Endothelial cell of umbilical vein (primary cell): ENCODE measurements at regions not wholly inside any gene's neighbourhood (a gene's known extent, or its start where the extent isn't known, plus 50 kb on each side); places are given as distances from the start of the nearest gene placed in this dataset.

Experiments used
- BruUV-seq: library from RNA; stranded (reverse); fragments of 400-500 nt; replicated peaks from 2 replicates; lab custom pipeline; 2021; lab: Mats Ljungman, UMichigan
- CTCF ChIA-PET: fragments of 300-600, 350-600 bp; sonication (Branson Sonifier 250); formaldehyde crosslinking; loops from one replicate; lab custom pipeline; 2021; ENCODE audit warnings: antibody characterized with exemption, inconsistent platforms; lab: Charles Lee
- POLR2A ChIA-PET: fragments of 300-600, 350-600 bp; sonication (Branson Sonifier 250); formaldehyde crosslinking; loops from one replicate; lab custom pipeline; 2021; ENCODE audit warnings: antibody characterized with exemption, inconsistent platforms; lab: Charles Lee
- DNase-seq: peaks from one replicate; pipeline ENCODE4 v3.0.0-alpha.2; 2011; ENCODE audit warnings: low read depth, low spot score
- FAIRE-seq: peaks from 2 replicates; lab custom pipeline; 2011; peaks lifted over from hg19 to GRCh38; lab: Jason Lieb, UNC
- H2AFZ ChIP-seq: 2 replicates; pipeline ENCODE4 v1.6.0; 2012; ENCODE audit warnings: low read depth, low read length, control low read depth, inconsistent platforms
- H3K27ac ChIP-seq: 2 replicates; pipeline ENCODE4 v1.5.1; 2011; ENCODE audit warnings: low read depth, mild to moderate bottlenecking, control low read depth, low read length, moderate library complexity; ENCODE audit not compliant: insufficient read depth
- H3K27me3 ChIP-seq, 2 experiments: 2 replicates each; pipeline versions ENCODE4 v1.6.0 to v1.6.1; 2011; ENCODE audit warnings: low read length in 2 of 2, mixed read lengths in 1 of 2; ENCODE audit not compliant: control insufficient read depth in 2 of 2, insufficient read depth in 2 of 2
- H3K36me3 ChIP-seq, 2 experiments: 2 replicates in 1 of 2; 3 replicates in 1 of 2; pipeline ENCODE4 v1.5.1; 2011; ENCODE audit warnings: low read length in 2 of 2, mild to moderate bottlenecking in 1 of 2, moderate library complexity in 1 of 2; ENCODE audit not compliant: control insufficient read depth in 2 of 2, insufficient read depth in 2 of 2; ENCODE audit errors: extremely low read depth in 1 of 2
- H3K4me1 ChIP-seq: 3 replicates; pipeline ENCODE4 v1.5.1; 2011; ENCODE audit warnings: mild to moderate bottlenecking, low read length; ENCODE audit not compliant: control insufficient read depth, insufficient read depth; ENCODE audit errors: extremely low read depth
- H3K4me2 ChIP-seq: 2 replicates; pipeline ENCODE4 v1.6.1; 2011; ENCODE audit warnings: low read length, control low read depth, mixed read lengths; ENCODE audit not compliant: insufficient read depth
- H3K4me3 ChIP-seq, 3 experiments: fragments of 200-600 bp in 1 of 3; sonication (generic), shearing (Covaris generic) in 1 of 3; replicated peaks in 1 of 3; 2 replicates each; pipeline ENCODE4 v1.5.1; 2011 to 2016; ENCODE audit warnings: control low read depth in 3 of 3, low read length in 3 of 3, mild to moderate bottlenecking in 2 of 3, inconsistent platforms in 1 of 3, low read depth in 1 of 3, moderate library complexity in 1 of 3; ENCODE audit not compliant: insufficient read depth in 1 of 3
- H3K79me2 ChIP-seq: 2 replicates; pipeline ENCODE4 v1.6.0; 2012; ENCODE audit warnings: low read length, inconsistent platforms; ENCODE audit not compliant: control insufficient read depth, insufficient read depth
- H3K9ac ChIP-seq: replicated peaks from 2 replicates; pipeline ENCODE3; 2011; ENCODE audit warnings: low read length, control low read depth; ENCODE audit not compliant: insufficient read depth; ENCODE audit errors: extremely low read depth
- H3K9me1 ChIP-seq: replicated peaks from 3 replicates; pipeline ENCODE4 v1.6.0; 2011; ENCODE audit warnings: mild to moderate bottlenecking, low read length; ENCODE audit not compliant: control insufficient read depth, insufficient read depth; ENCODE audit errors: extremely low read depth
- H3K9me3 ChIP-seq: replicated peaks from 2 replicates; pipeline ENCODE4 v1.5.1; 2012; ENCODE audit warnings: low read length, inconsistent platforms; ENCODE audit not compliant: control insufficient read depth, insufficient read depth
- H4K20me1 ChIP-seq: replicated peaks from 2 replicates; pipeline ENCODE3; 2011; ENCODE audit warnings: mild to moderate bottlenecking, low read length; ENCODE audit not compliant: control insufficient read depth, insufficient read depth; ENCODE audit errors: extremely low read depth
- CTCF ChIP-seq, 2 donors: IDR thresholded peaks; 1 replicate in 1 of 2; 2 replicates in 1 of 2; pipeline ENCODE4 v1.5.1; 2011; ENCODE audit warnings: low read length in 2 of 2, mild to moderate bottlenecking in 2 of 2, moderate library complexity in 2 of 2, control low read depth in 1 of 2, inconsistent platforms in 1 of 2, low read depth in 1 of 2; ENCODE audit not compliant: insufficient read depth in 1 of 2; ENCODE audit errors: extremely low read depth in 1 of 2
- EZH2 ChIP-seq: IDR thresholded peaks from 2 replicates; pipeline ENCODE4 v1.6.1; 2012; ENCODE audit warnings: borderline replicate concordance, low read depth, mild to moderate bottlenecking, moderate library complexity, low read length, inconsistent platforms; ENCODE audit not compliant: severe bottlenecking
- FOS ChIP-seq: IDR thresholded peaks from 2 replicates; pipeline ENCODE4 v1.6.1; 2011; ENCODE audit warnings: mild to moderate bottlenecking, low read length, moderate library complexity, borderline replicate concordance; ENCODE audit not compliant: insufficient read depth
- GATA2 ChIP-seq: IDR thresholded peaks from 2 replicates; pipeline ENCODE4 v1.7.0; 2011; ENCODE audit warnings: low read depth, mild to moderate bottlenecking, moderate library complexity, mixed read lengths, low read length; ENCODE audit not compliant: insufficient read length, insufficient read depth
- JUN ChIP-seq: IDR thresholded peaks from 2 replicates; pipeline ENCODE4 v1.6.1; 2011; ENCODE audit warnings: borderline replicate concordance, low read depth; ENCODE audit not compliant: insufficient read length, insufficient read depth
- MYC ChIP-seq: IDR thresholded peaks from one replicate; pipeline ENCODE4 v1.6.1; 2011; ENCODE audit warnings: mild to moderate bottlenecking, low read depth, low read length
- POLR2A ChIP-seq: IDR thresholded peaks from 2 replicates; pipeline ENCODE4 v1.6.1; 2012; ENCODE audit warnings: low read depth, mild to moderate bottlenecking, control low read depth, low read length
- POLR2AphosphoS5 ChIP-seq: IDR thresholded peaks from 2 replicates; pipeline ENCODE4 v1.6.1; 2012; ENCODE audit warnings: low read depth, mild to moderate bottlenecking, control low read depth, low read length, moderate library complexity; ENCODE audit not compliant: insufficient read depth
- dilution Hi-C: fragments of 300-500 bp; cut with MboI; formaldehyde crosslinking; loops from one replicate; pipeline ENCODE4 v1.15.0; 2019; ENCODE audit warnings: low sequenced_read_pairs; ENCODE audit not compliant: extremely low pct_ligation_motif_present
- intact Hi-C: fragments of 100-400 bp; cut with micrococcal nuclease; formaldehyde crosslinking; loops from one replicate; pipeline ENCODE4 v1.10.0; 2022
- TF ChIP-seq, protein P1 (sequence below): IDR thresholded peaks from 2 replicates; pipeline ENCODE4 v1.6.1; 2011; ENCODE audit not compliant: insufficient read depth, insufficient read length

DNA sequence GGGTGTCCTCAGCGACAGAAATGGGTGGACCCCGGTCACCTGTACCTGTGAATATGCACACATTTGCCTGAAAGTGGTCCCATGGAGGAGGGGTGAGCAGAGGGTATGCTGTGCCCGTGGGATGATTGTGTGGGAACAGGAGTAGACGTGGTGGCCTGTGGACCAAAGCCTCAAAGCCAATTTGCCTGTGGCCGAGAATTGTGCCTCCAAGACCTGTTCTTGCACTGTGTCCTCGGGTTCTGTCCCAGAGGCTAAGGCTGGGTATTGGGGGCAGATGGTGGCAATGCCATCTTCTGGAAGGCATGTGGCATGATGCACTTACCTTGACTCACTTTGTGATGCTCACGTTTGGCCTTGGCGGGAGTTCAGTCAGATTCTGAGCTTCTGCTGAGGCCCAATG lies 351.0 kb downstream of the TCERG1L start:
- dilution Hi-C loops, result no loop called here
- H3K9me3 ChIP-seq, result peaks cover 5% of the 10 kb centered on the region
- no peaks in the 10 kb centered on the region for H3K79me2 ChIP-seq
- no peaks in the 10 kb centered on the region for H3K4me1 ChIP-seq
- FAIRE-seq (no peak), DNase-seq (no peak)
- no peaks in the 10 kb centered on the region for H3K27me3 ChIP-seq
- H4K20me1 ChIP-seq, result no peaks in the 10 kb centered on the region
- H3K9ac ChIP-seq, result no peak overlapping the region
- no peak overlapping the region for H2AFZ ChIP-seq
- H3K36me3 ChIP-seq, result no peaks in the 10 kb centered on the region
- TF ChIP-seq JUN (no peak), POLR2AphosphoS5 (no peak), CTCF (IDR thresholded peaks at IDR 0.05; ENCODE audit: extremely low read depth in 1 of 2, insufficient read depth in 1 of 2, low read depth in 1 of 2, low read length in 2 of 2) (no peak), POLR2A (no peak), FOS (no peak)
- POLR2A ChIA-PET, result no interaction called here
- no peak overlapping the region for H3K4me3 ChIP-seq
- CTCF ChIA-PET, result no interaction called here
- no peak overlapping the region for H3K4me2 ChIP-seq
- H3K9me1 ChIP-seq, result no peaks in the 10 kb centered on the region
- intact Hi-C loops, result no loop called here
- BruUV-seq, result no TSS peak
- no peak overlapping the region for H3K27ac ChIP-seq

DNA sequence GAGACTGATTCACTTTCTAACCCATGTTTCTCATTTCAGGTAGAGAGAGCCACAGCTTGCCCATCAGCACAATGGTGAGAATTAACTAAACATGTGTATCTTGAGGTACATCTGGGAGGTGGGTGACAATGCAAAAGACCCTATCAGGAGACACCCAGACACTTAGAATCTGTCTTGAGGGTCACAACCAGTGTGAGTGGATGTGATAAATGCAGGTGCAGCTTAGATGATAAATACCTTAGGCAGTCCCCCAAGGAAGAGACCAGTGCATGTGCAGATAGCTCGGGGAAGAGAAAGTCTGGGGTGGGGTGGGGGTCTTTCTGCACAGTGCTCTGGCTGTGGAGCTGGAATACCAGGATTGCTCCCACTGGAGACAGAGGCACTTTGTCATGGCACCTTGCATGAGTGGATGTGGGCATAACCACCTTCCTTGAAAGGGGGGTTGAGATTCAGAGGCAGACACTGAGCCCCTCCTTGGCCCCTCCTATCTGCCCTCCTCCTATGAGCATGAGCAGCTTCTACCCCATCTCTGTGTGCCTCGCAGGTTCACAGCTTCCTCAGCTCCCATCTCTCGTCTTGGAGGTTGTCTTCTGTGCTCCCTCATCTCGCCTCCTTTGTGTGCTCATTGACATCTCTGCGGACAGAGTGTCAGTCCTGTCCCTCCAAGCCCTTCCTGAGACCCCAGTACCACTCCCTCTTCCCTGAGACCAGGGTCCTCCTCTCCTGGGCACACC lies 349.8 kb downstream of the TCERG1L start:
- TF ChIP-seq GATA2, result no peak
- no peak for TF ChIP-seq CTCF (IDR thresholded peaks at IDR 0.05; ENCODE audit: extremely low read depth in 1 of 2, insufficient read depth in 1 of 2, low read depth in 1 of 2, low read length in 2 of 2)
- TF ChIP-seq, protein P1, sequence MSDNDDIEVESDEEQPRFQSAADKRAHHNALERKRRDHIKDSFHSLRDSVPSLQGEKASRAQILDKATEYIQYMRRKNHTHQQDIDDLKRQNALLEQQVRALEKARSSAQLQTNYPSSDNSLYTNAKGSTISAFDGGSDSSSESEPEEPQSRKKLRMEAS, result no peak
- TF ChIP-seq MYC, result no peak
- TF ChIP-seq EZH2, result no peak
- no peak for TF ChIP-seq FOS
- no peak for TF ChIP-seq JUN
- TF ChIP-seq POLR2A, result no peak
- TF ChIP-seq POLR2AphosphoS5, result no peak
- intact Hi-C loops, result no loop called here

More for the DNA sequence above, 349.8 kb downstream of the TCERG1L start:
- Histone ChIP-seq H3K36me3 (no peaks in the 10 kb centered on the region), H3K9me3 (peaks cover 5% of the 10 kb centered on the region), H3K79me2 (no peaks in the 10 kb centered on the region), H3K4me3 (no peak overlapping the region), H3K4me2 (no peak overlapping the region), H3K27ac (no peak overlapping the region), H3K4me1 (no peaks in the 10 kb centered on the region), H2AFZ (no peak overlapping the region), H4K20me1 (no peaks in the 10 kb centered on the region), H3K9me1 (no peaks in the 10 kb centered on the region), H3K9ac (no peak overlapping the region), H3K27me3 (no peaks in the 10 kb centered on the region)
- BruUV-seq, result no TSS peak
- ChIA-PET CTCF (no interaction called here), POLR2A (no interaction called here)
- dilution Hi-C loops, result no loop called here
- no peak for DNase-seq
- FAIRE-seq, result no peak
